ENCODE measurements at regions not wholly inside any gene's neighbourhood (a gene's known extent, or its start where the extent isn't known, plus 50 kb on each side); places are given as distances from the start of the nearest gene placed in this dataset.

- H3K36me3 ChIP-seq (ENCODE audit: control insufficient read depth, insufficient read depth, low read length), result no peaks in the 10 kb centered on the region
- H3K27me3 ChIP-seq (ENCODE audit: control insufficient read depth, insufficient read depth, low read length), result no peaks in the 10 kb centered on the region
- H3K4me1 ChIP-seq (ENCODE audit: control insufficient read depth, insufficient read depth, low read length), result peaks cover 9% of the 10 kb centered on the region
- no peaks in the 10 kb centered on the region for H3K9me3 ChIP-seq (replicated peaks; ENCODE audit: control insufficient read depth, low read depth, low read length)
- H3K4me3 ChIP-seq (ENCODE audit: low read length), result no peak overlapping the region
- no peak for DNase-seq
- no peak overlapping the region for H3K27ac ChIP-seq (ENCODE audit: low read length)
- WGBS (ENCODE audit: insufficient coverage), result 60% methylated on average over 1 of the region's 2 CpGs
Measured at GRCh38 chr9:105883847-105884246, 189.5 kb downstream of the TMEM38B start.

- Histone ChIP-seq H3K27me3 (ENCODE audit: control insufficient read depth, insufficient read depth, low read length) (no peaks in the 10 kb centered on the region), H3K9me3 (replicated peaks; ENCODE audit: control insufficient read depth, low read depth, low read length) (no peaks in the 10 kb centered on the region), H3K27ac (ENCODE audit: low read length) (no peak overlapping the region), H3K36me3 (ENCODE audit: control insufficient read depth, insufficient read depth, low read length) (no peaks in the 10 kb centered on the region), H3K4me3 (ENCODE audit: low read length) (no peak overlapping the region), H3K4me1 (ENCODE audit: control insufficient read depth, insufficient read depth, low read length) (peaks cover 9% of the 10 kb centered on the region)
- DNase-seq, result peak; percentile 12
- WGBS (ENCODE audit: insufficient coverage), result no CpG with 5 or more reads among the region's 3 CpGs
Measured at GRCh38 chr9:105884416-105884815, 190.1 kb downstream of the TMEM38B start.

- DNase-seq, result peak; percentile 9
- Histone ChIP-seq H3K27me3 (ENCODE audit: control insufficient read depth, insufficient read depth, low read length) (no peaks in the 10 kb centered on the region), H3K4me3 (ENCODE audit: low read length) (no peak overlapping the region), H3K27ac (ENCODE audit: low read length) (no peak overlapping the region), H3K9me3 (replicated peaks; ENCODE audit: control insufficient read depth, low read depth, low read length) (no peaks in the 10 kb centered on the region), H3K4me1 (ENCODE audit: control insufficient read depth, insufficient read depth, low read length) (peaks cover 16% of the 10 kb centered on the region), H3K36me3 (ENCODE audit: control insufficient read depth, insufficient read depth, low read length) (no peaks in the 10 kb centered on the region)
- 55% methylated on average over 1 of the region's 3 CpGs for WGBS (ENCODE audit: insufficient coverage)
Measured at GRCh38 chr9:105886136-105886535, 191.8 kb downstream of the TMEM38B start.

GRCh38 chr9:105887679-105888078 lies 193.3 kb downstream of the TMEM38B start:
- no peak overlapping the region for H3K27ac ChIP-seq (ENCODE audit: low read length)
- no peaks in the 10 kb centered on the region for H3K9me3 ChIP-seq (replicated peaks; ENCODE audit: control insufficient read depth, low read depth, low read length)
- H3K36me3 ChIP-seq (ENCODE audit: control insufficient read depth, insufficient read depth, low read length), result no peaks in the 10 kb centered on the region
- no peak overlapping the region for H3K4me3 ChIP-seq (ENCODE audit: low read length)
- no peaks in the 10 kb centered on the region for H3K27me3 ChIP-seq (ENCODE audit: control insufficient read depth, insufficient read depth, low read length)
- DNase-seq, result peak; percentile 20
- H3K4me1 ChIP-seq (ENCODE audit: control insufficient read depth, insufficient read depth, low read length), result peaks cover 16% of the 10 kb centered on the region
- WGBS (ENCODE audit: insufficient coverage), result 20% methylated on average over 1 of the region's 2 CpGs

- Histone ChIP-seq H3K4me3 (ENCODE audit: low read length) (no peak overlapping the region), H3K27ac (ENCODE audit: low read length) (no peak overlapping the region), H3K27me3 (ENCODE audit: control insufficient read depth, insufficient read depth, low read length) (no peaks in the 10 kb centered on the region), H3K36me3 (ENCODE audit: control insufficient read depth, insufficient read depth, low read length) (no peaks in the 10 kb centered on the region), H3K4me1 (ENCODE audit: control insufficient read depth, insufficient read depth, low read length) (peaks cover 15% of the 10 kb centered on the region), H3K9me3 (replicated peaks; ENCODE audit: control insufficient read depth, low read depth, low read length) (no peaks in the 10 kb centered on the region)
- peak; percentile 26 for DNase-seq
- 43% methylated on average over 4 of the region's 5 CpGs for WGBS (ENCODE audit: insufficient coverage)
Measured at GRCh38 chr9:105890046-105890822, 195.9 kb downstream of the TMEM38B start.

- DNase-seq, result no peak
- Histone ChIP-seq H3K36me3 (ENCODE audit: control insufficient read depth, insufficient read depth, low read length) (no peaks in the 10 kb centered on the region), H3K27ac (ENCODE audit: low read length) (no peak overlapping the region), H3K27me3 (ENCODE audit: control insufficient read depth, insufficient read depth, low read length) (no peaks in the 10 kb centered on the region), H3K4me3 (ENCODE audit: low read length) (no peak overlapping the region), H3K4me1 (ENCODE audit: control insufficient read depth, insufficient read depth, low read length) (no peaks in the 10 kb centered on the region), H3K9me3 (replicated peaks; ENCODE audit: control insufficient read depth, low read depth, low read length) (no peaks in the 10 kb centered on the region)
- 64% methylated on average over 5 of the region's 5 CpGs for WGBS (ENCODE audit: insufficient coverage)
Measured at GRCh38 chr9:105900123-105900522, 205.8 kb downstream of the TMEM38B start.

GRCh38 chr9:105901514-105902109 lies 207.3 kb downstream of the TMEM38B start:
- H3K4me1 ChIP-seq (ENCODE audit: control insufficient read depth, insufficient read depth, low read length), result no peaks in the 10 kb centered on the region
- no peaks in the 10 kb centered on the region for H3K9me3 ChIP-seq (replicated peaks; ENCODE audit: control insufficient read depth, low read depth, low read length)
- no peak overlapping the region for H3K4me3 ChIP-seq (ENCODE audit: low read length)
- H3K27ac ChIP-seq (ENCODE audit: low read length), result no peak overlapping the region
- DNase-seq, result peak; percentile 74
- no CpG with 5 or more reads among the region's 4 CpGs for WGBS (ENCODE audit: insufficient coverage)
- no peaks in the 10 kb centered on the region for H3K27me3 ChIP-seq (ENCODE audit: control insufficient read depth, insufficient read depth, low read length)
- no peaks in the 10 kb centered on the region for H3K36me3 ChIP-seq (ENCODE audit: control insufficient read depth, insufficient read depth, low read length)

GRCh38 chr9:105908069-105908468 lies 213.7 kb downstream of the TMEM38B start:
- no peaks in the 10 kb centered on the region for H3K27me3 ChIP-seq (ENCODE audit: control insufficient read depth, insufficient read depth, low read length)
- no peaks in the 10 kb centered on the region for H3K36me3 ChIP-seq (ENCODE audit: control insufficient read depth, insufficient read depth, low read length)
- H3K9me3 ChIP-seq (replicated peaks; ENCODE audit: control insufficient read depth, low read depth, low read length), result no peaks in the 10 kb centered on the region
- no peak overlapping the region for H3K4me3 ChIP-seq (ENCODE audit: low read length)
- WGBS (ENCODE audit: insufficient coverage), result no CpG with 5 or more reads among the region's 2 CpGs
- DNase-seq, result peak; percentile 36
- peaks cover 11% of the 10 kb centered on the region for H3K4me1 ChIP-seq (ENCODE audit: control insufficient read depth, insufficient read depth, low read length)
- H3K27ac ChIP-seq (ENCODE audit: low read length), result no peak overlapping the region

- no peaks in the 10 kb centered on the region for H3K36me3 ChIP-seq (ENCODE audit: control insufficient read depth, insufficient read depth, low read length)
- WGBS (ENCODE audit: insufficient coverage), result 43% methylated on average over 2 of the region's 5 CpGs
- H3K4me3 ChIP-seq (ENCODE audit: low read length), result no peak overlapping the region
- H3K9me3 ChIP-seq (replicated peaks; ENCODE audit: control insufficient read depth, low read depth, low read length), result no peaks in the 10 kb centered on the region
- no peak for DNase-seq
- H3K4me1 ChIP-seq (ENCODE audit: control insufficient read depth, insufficient read depth, low read length), result peaks cover 11% of the 10 kb centered on the region
- no peaks in the 10 kb centered on the region for H3K27me3 ChIP-seq (ENCODE audit: control insufficient read depth, insufficient read depth, low read length)
- no peak overlapping the region for H3K27ac ChIP-seq (ENCODE audit: low read length)
Measured at GRCh38 chr9:105911104-105911911, 217.0 kb downstream of the TMEM38B start.

GRCh38 chr9:105912157-105912862 lies 218.0 kb downstream of the TMEM38B start:
- H3K27me3 ChIP-seq (ENCODE audit: control insufficient read depth, insufficient read depth, low read length), result no peaks in the 10 kb centered on the region
- no peak overlapping the region for H3K4me3 ChIP-seq (ENCODE audit: low read length)
- no CpG with 5 or more reads among the region's 1 CpG for WGBS (ENCODE audit: insufficient coverage)
- DNase-seq, result no peak
- H3K4me1 ChIP-seq (ENCODE audit: control insufficient read depth, insufficient read depth, low read length), result peaks cover 11% of the 10 kb centered on the region
- H3K9me3 ChIP-seq (replicated peaks; ENCODE audit: control insufficient read depth, low read depth, low read length), result no peaks in the 10 kb centered on the region
- H3K36me3 ChIP-seq (ENCODE audit: control insufficient read depth, insufficient read depth, low read length), result no peaks in the 10 kb centered on the region
- H3K27ac ChIP-seq (ENCODE audit: low read length), result peak overlapping the region; percentile 31

Measured in muscle of leg (tissue), 3 donors.